HepG2 (cell line): ENCODE measurements at regions not wholly inside any gene's neighbourhood (a gene's known extent, or its start where the extent isn't known, plus 50 kb on each side); places are given as distances from the start of the nearest gene placed in this dataset.

Experiments used
- ATAC-seq: fragments of 200-7000 bp; cut with Tn5 transposase; 3 replicates; pipeline ENCODE4 v1.9.1; 2020; ENCODE audit warnings: mild to moderate bottlenecking, moderate library complexity
- BruUV-seq: library from RNA; stranded (reverse); fragments of 400-500 nt; replicated peaks from 2 replicates; lab custom pipeline; 2021; lab: Mats Ljungman, UMichigan
- CTCF ChIA-PET: fragments of 300-600 bp; formaldehyde crosslinking; extraction: SDS; loops from one replicate; lab custom pipeline; 2021; ENCODE audit warnings: low total read pairs, inconsistent platforms, low intra/inter-chr PET ratio; lab: Yijun Ruan, JAX
- POLR2A ChIA-PET: fragments of 350-600 bp; sonication (Branson Sonifier 250); formaldehyde crosslinking; loops from one replicate; lab custom pipeline; 2020; ENCODE audit warnings: antibody characterized with exemption, inconsistent platforms; lab: Yijun Ruan, JAX
- DNase-seq: peaks from one replicate; pipeline ENCODE4 v3.0.0-alpha.2; 2015; ENCODE audit warnings: low spot score
- FAIRE-seq: peaks from 3 replicates; lab custom pipeline; 2011; peaks lifted over from hg19 to GRCh38; lab: Jason Lieb, UNC
- H2AFZ ChIP-seq: one replicate; pipeline ENCODE4 v1.6.1; 2011; ENCODE audit warnings: low read length, inconsistent platforms
- H3K27ac ChIP-seq: fragments of 300-600 bp; 3 replicates; pipeline ENCODE4 v1.8.0; 2011; ENCODE audit warnings: mixed run types, mild to moderate bottlenecking, mixed read lengths, low read length, inconsistent platforms; ENCODE audit not compliant: insufficient read depth; ENCODE audit errors: extremely low read length
- H3K27me3 ChIP-seq, 2 experiments: fragments of 200-600 bp in 1 of 2; 2 replicates in 1 of 2; 3 replicates in 1 of 2; pipeline versions ENCODE4 v1.6.0 to v1.8.0; 2011; ENCODE audit warnings: low read length in 2 of 2, mild to moderate bottlenecking in 2 of 2, moderate library complexity in 2 of 2, inconsistent platforms in 1 of 2; ENCODE audit not compliant: insufficient read depth in 2 of 2, control insufficient read depth in 1 of 2
- H3K36me3 ChIP-seq, 2 experiments: fragments of 200-600 bp in 1 of 2; replicated peaks in 1 of 2; 2 replicates in 1 of 2; 3 replicates in 1 of 2; pipeline versions ENCODE4 v1.5.1 to v1.8.0; 2011; ENCODE audit warnings: low read length in 2 of 2, inconsistent platforms in 1 of 2; ENCODE audit not compliant: insufficient read depth in 2 of 2, control insufficient read depth in 1 of 2
- H3K4me1 ChIP-seq: 2 replicates; pipeline ENCODE4 v1.5.1; 2012; ENCODE audit warnings: low read length, inconsistent platforms; ENCODE audit not compliant: insufficient read depth
- H3K4me2 ChIP-seq: 2 replicates; pipeline ENCODE4 v1.6.0; 2011; ENCODE audit warnings: low read depth, low read length, inconsistent platforms
- H3K4me3 ChIP-seq, 3 experiments: fragments of 200-600 bp in 1 of 3; sonication (generic), shearing (Covaris generic) in 1 of 3; replicated peaks in 1 of 3; 2 replicates each; pipeline ENCODE4 v1.5.1; 2011 to 2016; ENCODE audit warnings: low read length in 3 of 3, inconsistent platforms in 2 of 3, low read depth in 2 of 3, mild to moderate bottlenecking in 2 of 3, control low read depth in 1 of 3, mixed read lengths in 1 of 3; ENCODE audit not compliant: insufficient read depth in 1 of 3
- H3K79me2 ChIP-seq: one replicate; pipeline ENCODE4 v1.6.1; 2011; ENCODE audit warnings: low read length, inconsistent platforms; ENCODE audit not compliant: insufficient read depth
- H3K9ac ChIP-seq: 2 replicates; pipeline ENCODE4 v1.6.0; 2011; ENCODE audit warnings: mild to moderate bottlenecking, low read depth, low read length, inconsistent platforms; ENCODE audit not compliant: insufficient read depth
- H3K9me3 ChIP-seq: 2 replicates; pipeline ENCODE4 v1.5.1; 2012; ENCODE audit warnings: mild to moderate bottlenecking, low read length
- H4K20me1 ChIP-seq: 2 replicates; pipeline ENCODE4 v1.6.0; 2011; ENCODE audit warnings: inconsistent platforms, mild to moderate bottlenecking, low read length, moderate library complexity; ENCODE audit not compliant: insufficient read depth
- DMAP1 ChIP-seq: IDR thresholded peaks from 2 replicates; pipeline ENCODE4 v1.6.1; 2016
- KDM2A ChIP-seq: sonication (generic); formaldehyde crosslinking; IDR thresholded peaks from 2 replicates; pipeline ENCODE4 v1.4.0; 2020; ENCODE audit warnings: low read depth, missing genetic modification reagents, borderline replicate concordance
- LRRFIP1 ChIP-seq: sonication (generic); formaldehyde crosslinking; conservative IDR thresholded peaks from 2 replicates; pipeline ENCODE4 v1.4.0; 2020; ENCODE audit warnings: missing genetic modification reagents
- NFIB ChIP-seq: sonication (generic); formaldehyde crosslinking; IDR thresholded peaks from 2 replicates; pipeline ENCODE4 v1.9.0; 2021; ENCODE audit warnings: missing genetic modification reagents, mild to moderate bottlenecking, borderline replicate concordance
- RNF2 ChIP-seq: fragments of 450-650 bp; conservative IDR thresholded peaks from 2 replicates; pipeline ENCODE4 v1.6.1; 2016; ENCODE audit warnings: low read depth
- SOX13 ChIP-seq, 3 experiments: fragments of 450-650 bp in 1 of 3; sonication (generic) in 1 of 3; formaldehyde crosslinking in 1 of 3; IDR thresholded peaks in 2 of 3; conservative IDR thresholded peaks in 1 of 3; 2 replicates each; pipeline versions ENCODE4 v1.5.0 to v1.6.1; 2016 to 2020; ENCODE audit warnings: antibody characterized with exemption in 1 of 3, mild to moderate bottlenecking in 1 of 3, missing compliant biosample characterization in 1 of 3, missing genetic modification reagents in 1 of 3, moderate library complexity in 1 of 3
- ZNF24 ChIP-seq: fragments of 450-650 bp; IDR thresholded peaks from 2 replicates; pipeline ENCODE4 v1.6.1; 2017; ENCODE audit warnings: antibody characterized with exemption, mild to moderate bottlenecking
- WGBS: methylation state at CpG from one replicate; pipeline ENCODE4 v1.1.6; 2017; ENCODE audit warnings: low lambda C conversion rate; 5-methylcytosine and 5-hydroxymethylcytosine counted together
- in situ Hi-C: cut with HindIII; loops from 2 replicates; pipeline ENCODE4 v1.10.0; 2017; ENCODE audit warnings: low pct_unique_long_range_greater_than_20kb; ENCODE audit not compliant: extremely low pct_ligation_motif_present
- intact Hi-C: fragments of 100-400 bp; cut with micrococcal nuclease; formaldehyde crosslinking; loops from one replicate; pipeline ENCODE4 v1.10.0; 2022; ENCODE audit not compliant: unreplicated experiment
- TF ChIP-seq, protein P1 (sequence below): IDR thresholded peaks from 2 replicates; pipeline ENCODE4 v1.6.1; 2016; ENCODE audit warnings: low read depth
- TF ChIP-seq, protein P2 (sequence below): sonication (generic); formaldehyde crosslinking; IDR thresholded peaks from 2 replicates; pipeline ENCODE4 v1.8.0; 2022; ENCODE audit warnings: mild to moderate bottlenecking, missing genetic modification reagents, moderate library complexity

DNA sequence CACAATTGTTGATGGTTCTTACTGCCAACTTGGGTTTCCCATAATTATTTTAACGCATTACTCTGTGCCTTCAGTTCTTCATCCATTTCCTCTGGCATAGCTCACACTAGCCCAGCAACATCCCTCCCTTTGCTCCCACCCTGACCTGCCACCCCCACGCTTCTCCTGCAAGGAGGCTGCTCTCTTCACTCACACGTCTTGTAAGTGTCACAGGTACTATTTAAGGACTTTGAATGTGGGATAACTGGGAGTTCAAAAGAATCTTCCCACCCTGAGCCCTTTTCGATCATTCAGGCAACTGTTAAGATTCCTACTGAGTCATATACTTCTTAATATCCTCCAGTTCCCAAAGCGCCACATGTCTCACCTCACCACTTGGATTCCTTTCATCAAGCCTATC is 95.4 kb downstream of the PXDC1 start:
- Histone ChIP-seq H3K79me2 (no peaks in the 10 kb centered on the region), H3K27me3 (peaks cover 0 to 27% of the 10 kb centered on the region in 2 experiments; a peak in 3 of 5 replicates), H3K4me2 (no peak overlapping the region), H3K4me1 (no peaks in the 10 kb centered on the region), H3K4me3 (no peak overlapping the region), H3K9me3 (no peaks in the 10 kb centered on the region), H3K27ac (no peak overlapping the region), H3K9ac (no peak overlapping the region), H2AFZ (no peak overlapping the region), H3K36me3 (no peaks in the 10 kb centered on the region), H4K20me1 (no peaks in the 10 kb centered on the region)
- 30% methylated on average over 5 of the region's 5 CpGs for WGBS
- no TSS peak for BruUV-seq
- intact Hi-C loops = no loop called here
- ChIA-PET CTCF (no interaction called here), POLR2A (no interaction called here)
- ATAC-seq = no peak
- TF ChIP-seq ZNF24 (no peak), NFIB (no peak), RNF2 (no peak), LRRFIP1 (CRISPR knock-in tag) (no peak), SOX13 (IDR thresholded peaks at IDR 0.05) (no peak), SOX13 (CRISPR knock-in tag; conservative IDR thresholded peaks at IDR 0.05 in 1 of 2, IDR thresholded peaks at IDR 0.05 in 1 of 2) (no peak), KDM2A (CRISPR knock-in tag) (no peak), DMAP1 (CRISPR knock-in tag) (no peak)
- TF ChIP-seq, protein P1, sequence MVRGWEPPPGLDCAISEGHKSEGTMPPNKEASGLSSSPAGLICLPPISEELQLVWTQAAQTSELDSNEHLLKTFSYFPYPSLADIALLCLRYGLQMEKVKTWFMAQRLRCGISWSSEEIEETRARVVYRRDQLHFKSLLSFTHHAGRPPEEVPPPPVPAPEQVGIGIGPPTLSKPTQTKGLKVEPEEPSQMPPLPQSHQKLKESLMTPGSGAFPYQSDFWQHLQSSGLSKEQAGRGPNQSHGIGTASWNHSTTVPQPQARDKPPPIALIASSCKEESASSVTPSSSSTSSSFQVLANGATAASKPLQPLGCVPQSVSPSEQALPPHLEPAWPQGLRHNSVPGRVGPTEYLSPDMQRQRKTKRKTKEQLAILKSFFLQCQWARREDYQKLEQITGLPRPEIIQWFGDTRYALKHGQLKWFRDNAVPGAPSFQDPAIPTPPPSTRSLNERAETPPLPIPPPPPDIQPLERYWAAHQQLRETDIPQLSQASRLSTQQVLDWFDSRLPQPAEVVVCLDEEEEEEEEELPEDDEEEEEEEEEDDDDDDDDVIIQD (CRISPR knock-in tag) = no peak
- TF ChIP-seq, protein P2, sequence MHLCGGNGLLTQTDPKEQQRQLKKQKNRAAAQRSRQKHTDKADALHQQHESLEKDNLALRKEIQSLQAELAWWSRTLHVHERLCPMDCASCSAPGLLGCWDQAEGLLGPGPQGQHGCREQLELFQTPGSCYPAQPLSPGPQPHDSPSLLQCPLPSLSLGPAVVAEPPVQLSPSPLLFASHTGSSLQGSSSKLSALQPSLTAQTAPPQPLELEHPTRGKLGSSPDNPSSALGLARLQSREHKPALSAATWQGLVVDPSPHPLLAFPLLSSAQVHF (CRISPR knock-in tag) = no peak
- FAIRE-seq = no peak
- in situ Hi-C loops = no loop called here
- no peak for DNase-seq
